Mesothelial cell of epicardium (in vitro differentiated cells): ENCODE measurements at regions not wholly inside any gene's neighbourhood (a gene's known extent, or its start where the extent isn't known, plus 50 kb on each side); places are given as distances from the start of the nearest gene placed in this dataset.

Source experiments
- DNase-seq, 2 experiments: peaks; one replicate each; pipeline ENCODE4 v3.0.0; 2021; ENCODE audit warnings: low spot score in 2 of 2; ENCODE audit not compliant: unreplicated experiment in 2 of 2
- H3K27ac Mint-ChIP-seq: 2 replicates; pipeline ENCODE4 v1.8.0; 2021; ENCODE audit warnings: mixed read lengths
- H3K27me3 Mint-ChIP-seq: 2 replicates; pipeline ENCODE4 v1.8.0; 2021; ENCODE audit warnings: low read depth, mixed read lengths
- H3K36me3 Mint-ChIP-seq: 2 replicates; pipeline ENCODE4 v1.8.0; 2021; ENCODE audit warnings: mixed read lengths
- H3K4me1 Mint-ChIP-seq: 2 replicates; pipeline ENCODE4 v1.8.0; 2021; ENCODE audit warnings: mixed read lengths
- H3K4me3 Mint-ChIP-seq: 2 replicates; pipeline ENCODE4 v1.8.0; 2021; ENCODE audit warnings: mild to moderate bottlenecking, moderate library complexity, mixed read lengths
- H3K9me3 Mint-ChIP-seq: 2 replicates; pipeline ENCODE4 v1.8.0; 2021; ENCODE audit warnings: mixed read lengths
- CTCF ChIP-seq: fragments of 200-600 bp; sonication (generic); IDR thresholded peaks from one replicate; pipeline ENCODE4 v1.5.0; 2021; ENCODE audit warnings: antibody characterized with exemption; ENCODE audit not compliant: unreplicated experiment

- Mint-ChIP-seq H3K4me1 (peaks cover 5% of the 10 kb centered on the region), H3K9me3 (no peaks in the 10 kb centered on the region), H3K36me3 (no peaks in the 10 kb centered on the region), H3K27me3 (peaks cover 24% of the 10 kb centered on the region), H3K4me3 (no peak overlapping the region), H3K27ac (no peak overlapping the region)
- TF ChIP-seq CTCF: no peak
- DNase-seq: no peak
Measured at GRCh38 chr10:88216976-88217375, 353.6 kb downstream of the PTEN start.

DNA sequence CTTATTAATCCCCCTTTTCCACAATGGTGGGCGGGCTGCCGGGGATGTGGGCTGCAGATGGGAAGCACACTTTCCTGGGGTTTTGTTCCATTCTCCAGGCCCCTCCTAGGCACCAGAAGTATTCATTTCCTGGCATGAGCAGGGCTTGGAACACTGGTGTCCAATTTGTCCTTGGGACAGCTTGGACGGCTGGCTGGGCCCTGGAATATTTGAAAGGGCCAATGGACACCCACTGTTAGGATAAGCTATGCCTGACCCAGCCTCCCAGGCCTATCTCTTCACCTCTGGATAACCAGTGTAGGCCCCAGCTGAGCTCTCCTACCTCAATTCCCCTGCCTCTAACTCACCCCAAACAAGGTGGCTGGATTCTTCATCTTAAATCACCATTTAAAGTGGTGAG is 354.9 kb downstream of the PTEN start:
- no peak for TF ChIP-seq CTCF
- Mint-ChIP-seq H3K27me3 (peaks cover 13% of the 10 kb centered on the region), H3K4me1 (peaks cover 15% of the 10 kb centered on the region), H3K27ac (no peak overlapping the region), H3K4me3 (no peak overlapping the region), H3K9me3 (no peaks in the 10 kb centered on the region), H3K36me3 (no peaks in the 10 kb centered on the region)
- DNase-seq: no peak

GRCh38 chr10:88219753-88220152 is 356.3 kb downstream of the PTEN start:
- H3K4me1 Mint-ChIP-seq: peaks cover 16% of the 10 kb centered on the region
- TF ChIP-seq CTCF: no peak
- DNase-seq: no peak
- no peak overlapping the region for H3K4me3 Mint-ChIP-seq
- H3K9me3 Mint-ChIP-seq: no peaks in the 10 kb centered on the region
- H3K27me3 Mint-ChIP-seq: peaks cover 5% of the 10 kb centered on the region
- H3K27ac Mint-ChIP-seq: no peak overlapping the region
- no peaks in the 10 kb centered on the region for H3K36me3 Mint-ChIP-seq

GRCh38 chr10:88221010-88221973 is 357.9 kb downstream of the PTEN start:
- Mint-ChIP-seq H3K36me3 (no peaks in the 10 kb centered on the region), H3K9me3 (no peaks in the 10 kb centered on the region)

GRCh38 chr10:88222881-88223280 is 359.5 kb downstream of the PTEN start:
- no peaks in the 10 kb centered on the region for H3K36me3 Mint-ChIP-seq
- H3K4me3 Mint-ChIP-seq: no peak overlapping the region
- peaks cover 29% of the 10 kb centered on the region for H3K4me1 Mint-ChIP-seq
- H3K9me3 Mint-ChIP-seq: no peaks in the 10 kb centered on the region
- no peak for DNase-seq
- no peak for TF ChIP-seq CTCF
- no peak overlapping the region for H3K27ac Mint-ChIP-seq
- H3K27me3 Mint-ChIP-seq: peaks cover 2% of the 10 kb centered on the region

More at GRCh38 chr10:88221010-88221973, 357.9 kb downstream of the PTEN start:
- no peak for DNase-seq
- Mint-ChIP-seq H3K27ac (no peak overlapping the region), H3K27me3 (peaks cover 2% of the 10 kb centered on the region), H3K4me1 (peaks cover 19% of the 10 kb centered on the region), H3K4me3 (no peak overlapping the region)
- TF ChIP-seq CTCF: no peak
